NAMALWA (cell line): ENCODE measurements at regions not wholly inside any gene's neighbourhood (a gene's known extent, or its start where the extent isn't known, plus 50 kb on each side); places are given as distances from the start of the nearest gene placed in this dataset.
"Not testable (repeated sequence)": the region's sequence is repeated elsewhere in the genome, so short reads cannot be mapped to it uniquely, and the experiment has no call there.

Source experiments
- DNase-seq: peaks from one replicate; pipeline ENCODE4 v3.0.0-alpha.2; 2015; ENCODE audit warnings: low spot score

DNA sequence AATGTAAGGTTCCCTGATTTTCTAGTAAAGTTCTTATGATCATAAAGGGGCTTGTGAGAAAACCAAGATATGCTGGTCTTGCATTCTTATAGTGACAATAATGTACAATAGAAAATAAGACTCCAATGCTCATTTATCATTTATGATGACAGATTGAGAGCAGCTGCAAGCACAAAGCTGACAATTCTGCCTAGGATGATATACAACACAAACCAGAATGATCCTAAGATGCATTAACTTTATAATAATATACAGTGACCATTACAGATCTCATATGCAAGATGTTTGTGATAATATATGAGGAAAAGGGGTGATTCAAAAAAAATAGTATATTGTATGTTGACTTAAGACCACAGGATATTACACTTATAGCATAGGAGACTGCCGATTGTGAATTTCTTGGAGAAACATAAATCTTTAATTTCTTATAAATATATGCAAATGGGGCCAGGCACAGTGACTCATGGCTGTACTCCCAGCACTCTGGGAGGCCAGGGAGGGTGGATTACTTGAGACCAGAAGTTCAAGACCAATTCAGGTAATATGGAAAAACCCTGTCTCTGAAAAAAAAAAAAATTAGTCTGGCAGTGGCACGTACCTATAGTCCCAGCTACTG is 387.0 kb downstream of the ZBBX start:
- DNase-seq = no peak

DNA sequence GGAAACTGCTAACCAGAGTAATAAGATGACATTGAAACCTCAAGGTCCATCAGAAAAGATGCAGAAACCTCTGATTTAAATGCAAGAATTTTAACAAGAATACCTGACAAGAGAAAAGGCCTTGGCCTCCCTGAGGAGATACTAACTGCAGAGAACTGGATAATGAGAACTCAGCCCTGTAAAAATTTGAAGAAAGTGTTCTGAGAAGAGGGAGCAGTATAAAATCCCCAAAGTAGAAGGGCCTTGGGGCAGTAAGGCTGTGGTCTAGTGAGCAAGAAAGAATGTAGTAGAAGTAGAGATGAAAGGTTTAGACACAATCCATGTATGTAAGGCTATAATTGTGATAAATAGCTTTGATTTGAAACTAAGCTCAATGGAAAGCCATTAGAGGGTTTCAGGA is 394.1 kb downstream of the ZBBX start:
- no peak for DNase-seq

DNA sequence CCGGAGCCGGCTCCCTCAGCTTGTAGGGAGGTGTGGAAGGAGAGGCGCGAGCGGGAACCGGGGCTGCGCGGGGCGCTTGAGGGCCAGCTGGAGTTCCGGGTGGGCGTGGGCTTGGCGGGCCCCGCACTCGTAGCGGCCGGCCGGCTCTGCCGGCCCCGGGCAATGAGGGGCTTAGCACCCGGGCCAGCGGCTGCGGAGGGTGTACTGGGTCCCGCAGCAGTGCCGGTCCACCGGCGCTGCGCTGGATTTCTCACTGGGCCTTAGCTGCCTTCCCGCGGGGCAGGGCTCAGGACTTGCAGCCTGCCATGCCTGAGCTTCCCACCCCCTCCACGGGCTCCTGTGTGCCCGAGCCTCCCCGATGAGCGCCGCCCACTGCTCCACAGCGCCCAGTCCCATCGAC is 404.3 kb downstream of the ZBBX start:
- not testable (repeated sequence) for DNase-seq

GRCh38 chr3:166967714-166968113 is 412.4 kb downstream of the ZBBX start:
- DNase-seq = not testable (repeated sequence)

DNA sequence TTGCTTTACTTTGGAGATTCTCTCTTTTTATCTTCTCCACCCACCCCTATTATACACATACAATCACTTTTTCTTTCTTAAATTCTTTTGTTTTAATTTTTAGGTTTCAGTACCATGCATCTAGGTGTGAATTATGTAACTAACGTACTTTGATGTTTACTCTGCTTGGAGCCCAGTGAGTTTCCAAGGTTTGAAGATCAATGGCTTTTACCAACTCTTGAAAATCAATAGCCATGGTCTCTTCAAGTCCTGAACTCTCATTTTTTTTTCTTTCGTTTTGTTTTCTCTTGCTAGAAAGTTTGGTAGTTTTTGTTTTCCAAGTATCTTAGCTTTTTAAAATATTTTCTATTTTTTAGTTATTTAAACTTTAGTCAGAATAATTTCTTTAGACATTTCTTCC is 417.2 kb downstream of the ZBBX start:
- DNase-seq = no peak

- no peak for DNase-seq
Observed at GRCh38 chr3:166957121-166957520, 423.0 kb downstream of the ZBBX start.

- no peak for DNase-seq
Observed at GRCh38 chr3:166955201-166955939, 424.7 kb downstream of the ZBBX start.

GRCh38 chr3:166934879-166935278 is 445.2 kb downstream of the ZBBX start:
- DNase-seq = no peak

DNA sequence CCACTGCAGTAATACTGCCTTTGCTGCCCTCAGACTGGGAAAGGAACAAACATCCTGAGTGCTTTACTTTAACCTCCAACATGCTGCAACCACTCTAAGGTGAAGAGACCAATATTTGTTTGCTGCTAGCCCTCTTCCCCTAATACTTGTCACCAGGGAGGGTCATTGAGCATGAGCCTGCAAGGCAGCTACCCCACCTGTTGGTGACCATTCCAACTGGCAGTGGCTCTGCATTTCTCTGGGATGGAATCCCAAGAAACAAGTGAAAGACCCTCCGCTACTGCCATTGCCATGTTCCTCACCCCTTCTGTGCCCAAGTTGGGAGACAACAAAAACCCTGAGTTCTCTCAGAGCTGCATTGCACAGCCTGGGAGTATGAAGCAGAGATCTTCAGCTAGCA is 462.7 kb downstream of the ZBBX start:
- DNase-seq = no peak

DNA sequence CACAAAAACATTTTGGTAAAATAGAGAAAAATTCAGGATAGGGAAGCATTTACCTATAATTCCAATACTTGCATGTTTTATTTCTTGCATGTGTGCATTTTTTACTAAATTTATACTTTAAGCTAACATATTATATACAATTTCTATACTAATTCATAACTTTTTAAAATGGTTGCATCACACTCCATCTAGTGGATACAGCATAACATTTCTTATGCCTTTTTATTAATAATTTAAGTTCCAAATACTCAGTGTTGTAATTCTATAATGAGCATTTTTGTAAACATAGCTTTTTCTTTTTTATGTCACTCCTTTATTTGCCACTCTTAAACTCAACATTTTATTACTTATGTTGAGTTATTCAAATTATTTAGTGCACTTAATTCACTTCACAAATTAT is 477.7 kb downstream of the ZBBX start:
- no peak for DNase-seq

DNA sequence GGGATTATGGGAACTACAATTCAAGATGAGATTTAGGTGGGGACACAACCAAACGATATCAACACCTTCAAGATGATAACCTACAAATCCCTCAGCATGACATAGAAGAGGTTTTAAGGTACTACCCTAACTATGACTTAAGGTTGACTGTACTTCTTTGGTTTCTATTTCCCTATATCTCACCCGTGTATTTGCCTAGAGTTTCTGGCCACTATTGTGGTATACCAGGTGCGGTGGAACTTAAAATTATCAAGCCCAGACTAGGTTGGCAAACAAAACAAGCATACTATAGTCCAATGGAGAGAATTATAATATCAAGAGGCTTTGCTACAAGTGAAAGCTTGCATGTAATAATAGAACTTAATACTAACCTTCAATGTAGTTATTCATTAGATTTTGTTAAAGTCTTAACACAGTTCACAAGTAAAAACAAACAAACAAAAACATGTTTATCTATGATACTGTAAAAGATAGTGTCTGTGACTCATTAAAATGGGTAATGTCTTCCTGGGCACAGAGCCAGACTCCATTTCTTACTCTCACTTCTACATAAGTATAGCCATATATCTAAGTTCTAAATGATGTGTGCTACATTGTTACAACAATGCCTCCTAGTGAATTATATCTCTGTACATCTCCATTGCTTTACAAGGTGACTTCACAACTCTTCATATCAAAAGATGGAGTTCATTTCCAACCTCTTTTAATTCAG is 479.1 kb downstream of the ZBBX start:
- DNase-seq = no peak

- no peak for DNase-seq
Observed at GRCh38 chr3:166897811-166898210, 482.3 kb downstream of the ZBBX start.

GRCh38 chr3:166889241-166889640 is 490.9 kb downstream of the ZBBX start:
- no peak for DNase-seq

DNA sequence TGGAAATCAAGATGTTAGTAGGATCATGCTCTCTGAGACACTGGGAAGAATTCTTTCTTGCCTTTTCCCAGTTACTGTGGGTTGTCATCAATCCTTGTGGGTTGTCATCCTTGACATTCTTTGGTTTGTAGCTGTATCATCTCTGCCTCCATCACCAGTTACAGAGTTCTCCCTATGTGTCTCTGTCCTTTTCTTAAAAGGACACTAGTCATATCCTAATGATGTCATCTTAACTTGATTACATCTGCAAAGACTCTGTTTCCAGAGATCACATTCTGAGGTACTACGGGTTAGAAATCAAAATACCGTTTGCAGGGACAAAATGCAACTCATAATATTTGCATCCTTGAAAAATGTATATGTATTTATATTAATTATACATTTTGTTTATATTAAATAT is 500.4 kb downstream of the ZBBX start:
- DNase-seq = no peak

DNA sequence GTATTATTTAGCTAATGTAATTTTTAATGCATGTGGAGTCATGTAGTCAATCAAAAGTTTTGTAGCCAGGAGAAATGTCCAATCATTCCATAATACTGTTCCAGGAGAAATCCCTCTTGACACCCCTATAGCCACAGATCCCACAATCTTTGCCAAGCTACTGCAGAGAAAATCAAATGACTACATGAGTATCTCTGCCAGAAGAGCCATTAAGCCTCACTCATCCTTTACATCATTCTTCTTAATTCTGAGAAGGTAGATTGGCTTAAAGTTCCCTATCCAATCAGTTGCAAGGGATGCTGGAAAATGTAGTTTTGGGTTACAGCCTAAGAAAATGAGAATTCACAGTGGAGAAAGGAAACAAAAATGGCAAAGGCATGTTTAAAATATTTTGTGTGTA is 502.1 kb downstream of the ZBBX start:
- no peak for DNase-seq

GRCh38 chr3:166864473-166865467 is 515.3 kb downstream of the ZBBX start:
- no peak for DNase-seq

DNA sequence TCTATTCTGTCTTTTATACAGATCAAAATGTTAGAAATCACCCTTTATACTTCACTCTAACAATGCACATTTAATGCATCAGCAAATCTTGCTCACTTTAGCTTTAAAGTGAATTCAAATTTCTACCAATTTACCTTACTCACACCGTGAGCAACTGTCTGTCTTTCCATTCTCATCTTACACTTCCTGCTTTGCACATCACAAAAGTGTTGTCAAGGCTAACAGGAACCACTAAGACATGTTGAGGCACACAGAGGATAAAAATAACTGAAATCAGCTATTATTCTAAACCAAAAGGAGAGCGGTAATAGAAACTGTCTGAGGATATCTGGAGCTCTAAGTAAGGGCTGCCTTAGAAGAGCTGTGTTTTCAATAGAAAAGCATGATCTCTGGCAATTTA is 519.9 kb downstream of the ZBBX start:
- no peak for DNase-seq

DNA sequence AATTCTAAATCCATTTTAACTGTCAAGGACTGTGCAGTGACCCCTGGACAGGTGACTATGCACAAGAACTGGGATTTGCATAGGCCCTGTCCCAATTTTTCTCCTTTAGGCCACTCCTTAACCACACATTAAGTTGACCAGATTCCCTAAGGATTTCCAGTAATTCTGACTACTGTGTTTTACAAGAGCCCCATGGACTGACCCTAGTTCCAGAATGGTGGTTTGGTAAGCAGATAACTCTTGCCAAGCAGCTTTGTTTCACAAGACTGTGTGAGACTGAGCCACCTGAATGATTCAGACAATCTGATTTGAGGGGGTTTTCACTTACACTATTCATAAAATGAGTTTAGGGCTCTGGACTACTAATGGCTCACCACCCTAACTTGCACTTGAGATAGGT is 535.8 kb downstream of the ZBBX start:
- no peak for DNase-seq

GRCh38 chr3:166842784-166843183 is 537.3 kb downstream of the ZBBX start:
- not testable (repeated sequence) for DNase-seq

GRCh38 chr3:166837535-166837934 is 542.6 kb downstream of the ZBBX start:
- DNase-seq = peak; percentile 58

- DNase-seq = no peak
Observed at GRCh38 chr3:166836836-166837235, 543.3 kb downstream of the ZBBX start.

- no peak for DNase-seq
Observed at GRCh38 chr3:166829896-166830295, 550.2 kb downstream of the ZBBX start.
